ENCODE measurements at regions not wholly inside any gene's neighbourhood (a gene's known extent, or its start where the extent isn't known, plus 50 kb on each side); places are given as distances from the start of the nearest gene placed in this dataset.

GRCh38 chr16:82402665-82403218 lies 224.0 kb upstream of the CDH13 start:
- TF ChIP-seq POLR2A (IDR thresholded peaks at IDR 0.05): no peak
- TF ChIP-seq, protein P1, sequence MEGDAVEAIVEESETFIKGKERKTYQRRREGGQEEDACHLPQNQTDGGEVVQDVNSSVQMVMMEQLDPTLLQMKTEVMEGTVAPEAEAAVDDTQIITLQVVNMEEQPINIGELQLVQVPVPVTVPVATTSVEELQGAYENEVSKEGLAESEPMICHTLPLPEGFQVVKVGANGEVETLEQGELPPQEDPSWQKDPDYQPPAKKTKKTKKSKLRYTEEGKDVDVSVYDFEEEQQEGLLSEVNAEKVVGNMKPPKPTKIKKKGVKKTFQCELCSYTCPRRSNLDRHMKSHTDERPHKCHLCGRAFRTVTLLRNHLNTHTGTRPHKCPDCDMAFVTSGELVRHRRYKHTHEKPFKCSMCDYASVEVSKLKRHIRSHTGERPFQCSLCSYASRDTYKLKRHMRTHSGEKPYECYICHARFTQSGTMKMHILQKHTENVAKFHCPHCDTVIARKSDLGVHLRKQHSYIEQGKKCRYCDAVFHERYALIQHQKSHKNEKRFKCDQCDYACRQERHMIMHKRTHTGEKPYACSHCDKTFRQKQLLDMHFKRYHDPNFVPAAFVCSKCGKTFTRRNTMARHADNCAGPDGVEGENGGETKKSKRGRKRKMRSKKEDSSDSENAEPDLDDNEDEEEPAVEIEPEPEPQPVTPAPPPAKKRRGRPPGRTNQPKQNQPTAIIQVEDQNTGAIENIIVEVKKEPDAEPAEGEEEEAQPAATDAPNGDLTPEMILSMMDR (IDR thresholded peaks at IDR 0.05): no peak
- no peak for TF ChIP-seq POLR2AphosphoS5 (IDR thresholded peaks at IDR 0.05)

Data from prostate gland (tissue), 2 donors.